K562 (cell line): ENCODE measurements at regions not wholly inside any gene's neighbourhood (a gene's known extent, or its start where the extent isn't known, plus 50 kb on each side); places are given as distances from the start of the nearest gene placed in this dataset.

Experiments used
- ATAC-seq: fragments of 200-7000 bp; cut with Tn5 transposase; 3 replicates; pipeline ENCODE4 v1.9.1; 2020; ENCODE audit warnings: moderate library complexity
- BruUV-seq: library from RNA; stranded (reverse); fragments of 400-500 nt; replicated peaks from 2 replicates; lab custom pipeline; 2021; lab: Mats Ljungman, UMichigan
- CTCF ChIA-PET: fragments of 300-600 bp; formaldehyde crosslinking; extraction: SDS; loops from one replicate; lab custom pipeline; 2021; ENCODE audit warnings: low intra/inter-chr PET ratio; lab: Yijun Ruan, JAX
- POLR2A ChIA-PET: fragments of 300-600, 350-650 bp; sonication (Branson Sonifier 250); formaldehyde crosslinking; extraction: SDS; loops from one replicate; lab custom pipeline; 2021; ENCODE audit warnings: antibody characterized with exemption, inconsistent platforms; lab: Yijun Ruan, JAX
- DNase-seq, 4 experiments: peaks; one replicate each; pipeline versions ENCODE4 v3.0.0 to v3.0.0-alpha.2; 2011 to 2018; ENCODE audit warnings: low spot score in 3 of 4, mixed read lengths in 3 of 4; ENCODE audit errors: extremely low read depth in 1 of 4
- FAIRE-seq: peaks from 2 replicates; lab custom pipeline; 2011; peaks lifted over from hg19 to GRCh38; lab: Jason Lieb, UNC
- H2AFZ ChIP-seq: 2 replicates; pipeline ENCODE4 v1.6.0; 2011; ENCODE audit warnings: low read depth, low read length, control low read depth, inconsistent platforms
- H3K27ac ChIP-seq: fragments of 200-600 bp; 3 replicates; pipeline ENCODE4 v1.8.0; 2011; ENCODE audit warnings: low read depth, mild to moderate bottlenecking, control low read depth, inconsistent platforms, low read length, moderate library complexity, mixed read lengths; ENCODE audit errors: extremely low read depth
- H3K27me3 ChIP-seq, 2 experiments: fragments of 300-600 bp in 1 of 2; 2 replicates in 1 of 2; 3 replicates in 1 of 2; pipeline versions ENCODE4 v1.6.0 to v1.8.0; 2011; ENCODE audit warnings: inconsistent platforms in 2 of 2, low read length in 2 of 2, mild to moderate bottlenecking in 1 of 2, mixed read lengths in 1 of 2, moderate library complexity in 1 of 2; ENCODE audit not compliant: control insufficient read depth in 2 of 2, insufficient read depth in 2 of 2
- H3K36me3 ChIP-seq: fragments of 300-600 bp; 3 replicates; pipeline ENCODE4 v1.8.0; 2011; ENCODE audit warnings: mild to moderate bottlenecking, low read length, inconsistent platforms; ENCODE audit not compliant: control insufficient read depth, insufficient read depth
- H3K4me1 ChIP-seq, 2 experiments: fragments of 200-600 bp in 1 of 2; replicated peaks in 1 of 2; 2 replicates in 1 of 2; 3 replicates in 1 of 2; pipeline versions ENCODE4 v1.5.1 to v1.8.0; 2011; ENCODE audit warnings: inconsistent platforms in 2 of 2, low read length in 2 of 2, mild to moderate bottlenecking in 1 of 2, mixed read lengths in 1 of 2, moderate library complexity in 1 of 2; ENCODE audit not compliant: control insufficient read depth in 2 of 2, insufficient read depth in 2 of 2
- H3K4me2 ChIP-seq: 2 replicates; pipeline ENCODE4 v1.6.1; 2011; ENCODE audit warnings: low read length, control low read depth, inconsistent platforms, mixed read lengths; ENCODE audit not compliant: insufficient read depth
- H3K4me3 ChIP-seq: fragments of 200-600 bp; sonication (generic), shearing (Covaris generic); 2 replicates; pipeline ENCODE4 v1.5.1; 2016; ENCODE audit warnings: control low read depth, inconsistent platforms
- H3K79me2 ChIP-seq: fragments of 200-600 bp; 3 replicates; pipeline ENCODE4 v1.8.0; 2011; ENCODE audit warnings: low read length, inconsistent platforms; ENCODE audit not compliant: control insufficient read depth, insufficient read depth
- H3K9ac ChIP-seq, 2 experiments: 2 replicates each; pipeline versions ENCODE4 v1.6.0 to v1.6.1; 2011; ENCODE audit warnings: low read depth in 2 of 2, low read length in 2 of 2, control low read depth in 1 of 2, inconsistent platforms in 1 of 2, mild to moderate bottlenecking in 1 of 2, mixed read lengths in 1 of 2; ENCODE audit not compliant: insufficient read depth in 1 of 2
- H3K9me1 ChIP-seq: one replicate; pipeline ENCODE4 v1.6.0; 2011; ENCODE audit warnings: inconsistent platforms, mild to moderate bottlenecking, low read length, moderate library complexity; ENCODE audit not compliant: control insufficient read depth, insufficient read depth
- H3K9me3 ChIP-seq: replicated peaks from 2 replicates; pipeline ENCODE4 v1.5.1; 2011; ENCODE audit warnings: low read depth, low read length, inconsistent platforms; ENCODE audit not compliant: control insufficient read depth, insufficient read depth
- H4K20me1 ChIP-seq: replicated peaks from 2 replicates; pipeline ENCODE4 v1.6.1; 2011; ENCODE audit warnings: low read length, inconsistent platforms, mixed read lengths; ENCODE audit not compliant: control insufficient read depth, insufficient read depth
- E2F3 ChIP-seq: fragments of 250-450 bp; sonication (Bioruptor Pico); IDR thresholded peaks from 2 replicates; pipeline ENCODE4 v1.4.0; 2020; ENCODE audit warnings: mild to moderate bottlenecking
- ERF ChIP-seq: fragments of 450-650 bp; formaldehyde crosslinking; IDR thresholded peaks from 2 replicates; pipeline ENCODE4 v1.4.0; 2020; ENCODE audit warnings: mild to moderate bottlenecking, mixed read lengths
- HIVEP1 ChIP-seq: fragments of 250-450 bp; sonication (Bioruptor Pico); IDR thresholded peaks from 2 replicates; pipeline ENCODE4 v1.4.0; 2020; ENCODE audit warnings: mild to moderate bottlenecking
- HMGN3 ChIP-seq: IDR thresholded peaks from 2 replicates; pipeline ENCODE4 v1.6.1; 2011; ENCODE audit warnings: borderline replicate concordance, low read depth, mild to moderate bottlenecking, mixed read lengths, low read length; ENCODE audit not compliant: insufficient read length; ENCODE audit errors: extremely low read depth
- JUND ChIP-seq, 2 experiments: IDR thresholded peaks; 2 replicates in 1 of 2; 3 replicates in 1 of 2; pipeline ENCODE4 v1.6.1; 2011; ENCODE audit warnings: borderline replicate concordance in 2 of 2, low read depth in 2 of 2, low read length in 2 of 2, improper control_type of control experiment in 1 of 2, missing biosample characterization in 1 of 2, missing genetic modification characterization in 1 of 2, missing genetic modification reagents in 1 of 2
- PML ChIP-seq: IDR thresholded peaks from 2 replicates; pipeline ENCODE4 v1.6.1; 2012; ENCODE audit warnings: low read length, inconsistent platforms
- TCFL5 ChIP-seq: fragments of 250-450 bp; sonication (Bioruptor Pico); conservative IDR thresholded peaks from 2 replicates; pipeline ENCODE4 v1.6.1; 2021; ENCODE audit warnings: mild to moderate bottlenecking, moderate library complexity, matching md5 sums
- ZBTB1 ChIP-seq: sonication (generic); formaldehyde crosslinking; IDR thresholded peaks from 2 replicates; pipeline ENCODE4 v1.8.1; 2023; ENCODE audit warnings: missing genetic modification reagents, low read depth, mild to moderate bottlenecking, borderline replicate concordance
- ZKSCAN3 ChIP-seq: fragments of 250-450 bp; sonication (Bioruptor Pico); IDR thresholded peaks from 2 replicates; pipeline ENCODE4 v1.4.0; 2020
- WGBS: fragments of 100-300 bp; shearing (Covaris generic); methylation state at CpG from one replicate; pipeline ENCODE4 v1.1.6; 2016; ENCODE audit warnings: low coverage, mixed read lengths; ENCODE audit not compliant: insufficient coverage; ENCODE audit errors: missing lambda C conversion rate; 5-methylcytosine and 5-hydroxymethylcytosine counted together
- in situ Hi-C: fragments of 300-500 bp; cut with MboI; formaldehyde crosslinking; loops from 4 replicates; pipeline ENCODE4 v1.15.0; 2018; ENCODE audit warnings: inconsistent platforms, mixed read lengths
- intact Hi-C: fragments of 100-400 bp; cut with micrococcal nuclease; formaldehyde crosslinking; loops from 2 replicates; pipeline ENCODE4 v1.14.2; 2022
- TF ChIP-seq, protein P1 (sequence below): sonication (generic); formaldehyde crosslinking; IDR thresholded peaks from 2 replicates; pipeline ENCODE4 v1.8.0; 2022; ENCODE audit warnings: mild to moderate bottlenecking, missing genetic modification reagents

DNA sequence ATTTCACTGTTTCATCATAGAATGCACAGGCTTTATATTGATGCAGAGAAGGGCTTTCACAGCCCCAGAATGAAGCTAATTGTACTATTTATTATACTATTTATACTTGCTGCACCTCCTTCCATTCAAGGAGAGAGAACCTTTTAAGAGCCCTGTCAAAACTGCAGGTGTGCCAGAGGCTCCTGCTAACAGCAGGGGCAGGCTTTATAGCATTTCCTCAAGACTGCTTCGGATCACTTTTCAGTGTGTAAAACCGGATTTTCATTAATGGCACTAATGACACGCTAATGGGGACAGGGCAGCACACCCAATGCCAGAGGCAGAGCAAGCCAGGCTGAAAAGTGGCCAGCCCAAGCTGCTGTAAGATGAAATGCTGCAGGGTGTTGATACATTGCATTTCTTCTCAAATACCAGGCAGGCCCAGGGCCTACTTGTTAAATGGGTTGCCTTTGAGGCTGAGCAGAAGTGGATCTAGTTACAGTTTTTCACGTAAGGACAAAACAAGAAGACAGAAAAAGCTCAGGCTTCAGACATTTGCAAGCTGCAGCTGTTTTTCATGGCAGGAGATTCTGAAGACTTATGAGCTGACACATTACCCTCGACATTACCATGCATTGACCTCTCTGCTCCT lies 487.7 kb upstream of the BTBD3 start (continued):
- TF ChIP-seq JUND (IDR thresholded peaks at IDR 0.05; ENCODE audit: borderline replicate concordance, low read depth, low read length) (no peak), JUND (tag; IDR thresholded peaks at IDR 0.05; ENCODE audit: borderline replicate concordance, low read depth, low read length) (no peak), TCFL5 (no peak), ERF (CRISPR knock-in tag) (no peak)

DNA sequence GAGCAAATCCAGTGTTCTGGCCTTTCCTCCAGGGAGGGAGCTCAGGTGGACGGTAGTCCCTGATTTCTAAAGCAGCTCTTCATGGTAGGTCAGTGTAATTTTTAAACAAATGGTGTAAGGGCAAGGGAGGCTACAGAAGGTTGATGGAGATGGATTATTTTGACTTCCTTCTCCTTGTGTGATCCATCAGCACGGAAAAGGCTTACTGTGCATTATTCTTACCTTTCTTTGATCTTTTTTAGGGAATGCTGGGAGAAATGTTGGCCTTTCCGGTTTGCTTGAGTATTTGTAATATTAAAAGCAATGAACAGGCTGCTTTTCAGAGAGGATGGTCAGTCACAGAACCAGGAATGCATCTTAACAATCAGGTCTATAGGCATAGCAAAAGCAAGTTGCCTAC lies 487.0 kb upstream of the BTBD3 start:
- no peaks in the 10 kb centered on the region for H3K79me2 ChIP-seq
- no peak for ATAC-seq
- ChIA-PET CTCF (no interaction called here), POLR2A (no interaction called here)
- no TSS peak for BruUV-seq
- H4K20me1 ChIP-seq = no peaks in the 10 kb centered on the region
- no peak overlapping the region for H3K9ac ChIP-seq
- no peaks in the 10 kb centered on the region for H3K27me3 ChIP-seq
- H3K27ac ChIP-seq = no peak overlapping the region
- H2AFZ ChIP-seq = no peak overlapping the region
- H3K4me2 ChIP-seq = no peak overlapping the region
- no peaks in the 10 kb centered on the region for H3K9me3 ChIP-seq
- DNase-seq = no peak
- no peaks in the 10 kb centered on the region for H3K9me1 ChIP-seq
- intact Hi-C loops (no loop called here), in situ Hi-C loops (no loop called here)
- no peak for FAIRE-seq
- no peaks in the 10 kb centered on the region for H3K36me3 ChIP-seq
- no peaks in the 10 kb centered on the region for H3K4me1 ChIP-seq
- 2% methylated on average over 3 of the region's 3 CpGs for whole genome bisulfite sequencing
- TF ChIP-seq, protein P1, sequence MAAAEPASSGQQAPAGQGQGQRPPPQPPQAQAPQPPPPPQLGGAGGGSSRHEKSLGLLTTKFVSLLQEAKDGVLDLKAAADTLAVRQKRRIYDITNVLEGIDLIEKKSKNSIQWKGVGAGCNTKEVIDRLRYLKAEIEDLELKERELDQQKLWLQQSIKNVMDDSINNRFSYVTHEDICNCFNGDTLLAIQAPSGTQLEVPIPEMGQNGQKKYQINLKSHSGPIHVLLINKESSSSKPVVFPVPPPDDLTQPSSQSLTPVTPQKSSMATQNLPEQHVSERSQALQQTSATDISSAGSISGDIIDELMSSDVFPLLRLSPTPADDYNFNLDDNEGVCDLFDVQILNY (CRISPR knock-in tag) = no peak
- TF ChIP-seq E2F3 (CRISPR knock-in tag) = no peak
- TF ChIP-seq HIVEP1 (CRISPR knock-in tag) = no peak
- no peak for TF ChIP-seq HMGN3
- TF ChIP-seq PML = no peak
- TF ChIP-seq ZKSCAN3 (CRISPR knock-in tag) = no peak
- TF ChIP-seq ZBTB1 = no peak
- no peak overlapping the region for H3K4me3 ChIP-seq
